Right forelimb (tissue), 1 donor: ENCODE measurements at regions not wholly inside any gene's neighbourhood (a gene's known extent, or its start where the extent isn't known, plus 50 kb on each side); places are given as distances from the start of the nearest gene placed in this dataset.
"Not testable (repeated sequence)": the region's sequence is repeated elsewhere in the genome, so short reads cannot be mapped to it uniquely, and the experiment has no call there.

Source experiments
- DNase-seq: peaks from one replicate; pipeline ENCODE4 v3.0.0-alpha.2; 2018

- DNase-seq: no peak
Measured at GRCh38 chr15:96585484-96586386, 255.2 kb downstream of the NR2F2 start.

GRCh38 chr15:96586901-96587300 is 256.4 kb downstream of the NR2F2 start:
- no peak for DNase-seq

DNA sequence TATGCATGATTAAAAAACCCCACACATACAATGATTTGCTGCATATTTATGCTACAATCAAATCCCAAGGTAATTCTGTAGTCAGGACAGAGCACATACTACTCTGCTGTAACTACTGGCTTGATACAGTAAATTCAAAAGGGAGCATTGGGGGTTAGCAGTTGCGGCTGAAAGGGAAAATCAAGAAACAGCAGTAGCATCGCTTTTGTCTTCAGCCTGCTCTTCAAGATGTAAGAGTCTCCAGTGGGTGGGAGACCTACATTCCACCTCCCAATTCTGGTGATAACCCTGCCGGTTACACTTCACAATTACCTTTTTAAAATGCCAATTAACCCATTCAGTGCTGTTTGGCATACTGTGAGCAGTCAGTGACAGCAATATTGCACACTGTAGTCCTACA is 259.4 kb downstream of the NR2F2 start:
- no peak for DNase-seq

DNA sequence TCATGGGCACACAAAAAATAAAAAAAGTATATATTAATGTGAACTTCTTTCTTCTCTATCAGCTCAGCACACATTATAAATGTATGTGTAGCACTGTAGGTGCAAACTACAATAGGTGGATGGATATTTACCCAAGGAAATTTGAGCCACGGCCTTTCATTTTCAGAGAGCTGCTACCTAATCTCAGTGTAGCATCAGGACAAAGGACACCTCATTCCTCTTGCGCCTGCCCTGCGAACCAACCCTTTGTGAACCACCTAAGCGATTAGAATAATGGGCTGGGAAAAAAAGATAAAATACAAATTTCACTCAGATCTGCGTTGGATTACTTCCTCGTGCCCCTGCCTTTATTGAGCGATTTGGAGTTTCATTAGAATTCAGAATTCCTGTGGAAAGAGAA is 263.2 kb downstream of the NR2F2 start:
- DNase-seq: no peak

GRCh38 chr15:96595951-96596350 is 265.5 kb downstream of the NR2F2 start:
- no peak for DNase-seq

- no peak for DNase-seq
Measured at GRCh38 chr15:96598514-96598913, 268.0 kb downstream of the NR2F2 start.

DNA sequence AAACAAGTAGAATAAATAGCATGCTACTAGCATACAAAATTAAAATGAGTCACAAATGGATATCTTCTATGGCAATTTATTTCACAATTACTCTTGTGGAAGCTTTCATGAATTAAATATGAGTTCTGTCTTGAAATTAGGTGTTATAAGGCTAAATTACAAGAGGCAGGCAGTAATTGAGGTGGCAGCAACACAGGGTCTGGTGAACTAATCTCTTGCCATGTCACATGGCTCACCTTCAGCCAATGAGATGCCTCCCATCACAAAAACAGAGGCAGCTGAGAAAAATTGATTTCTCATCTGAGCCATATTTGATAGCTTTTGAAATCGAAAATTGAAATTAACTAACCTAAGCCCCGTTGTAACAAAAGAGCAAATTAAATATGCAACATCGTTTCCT is 268.8 kb downstream of the NR2F2 start:
- DNase-seq: no peak

DNA sequence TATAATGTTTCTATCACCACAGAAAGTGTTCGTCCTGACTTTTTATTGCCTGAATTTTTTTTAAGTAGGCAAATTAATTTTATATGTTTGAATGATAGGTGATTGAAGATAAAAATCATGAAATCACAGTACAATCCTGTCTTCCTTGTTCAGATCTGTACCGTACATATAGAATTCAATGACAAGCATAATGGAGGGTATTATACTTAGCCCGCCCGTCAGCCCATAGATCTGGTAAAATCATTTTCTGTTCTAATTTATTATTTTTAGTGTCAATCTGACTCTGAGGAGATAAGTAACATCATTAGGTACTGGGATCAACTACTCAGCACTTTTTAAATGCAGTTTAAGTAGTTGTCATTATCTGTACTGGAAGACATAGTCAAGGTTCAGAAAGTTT is 269.9 kb downstream of the NR2F2 start:
- no peak for DNase-seq

DNA sequence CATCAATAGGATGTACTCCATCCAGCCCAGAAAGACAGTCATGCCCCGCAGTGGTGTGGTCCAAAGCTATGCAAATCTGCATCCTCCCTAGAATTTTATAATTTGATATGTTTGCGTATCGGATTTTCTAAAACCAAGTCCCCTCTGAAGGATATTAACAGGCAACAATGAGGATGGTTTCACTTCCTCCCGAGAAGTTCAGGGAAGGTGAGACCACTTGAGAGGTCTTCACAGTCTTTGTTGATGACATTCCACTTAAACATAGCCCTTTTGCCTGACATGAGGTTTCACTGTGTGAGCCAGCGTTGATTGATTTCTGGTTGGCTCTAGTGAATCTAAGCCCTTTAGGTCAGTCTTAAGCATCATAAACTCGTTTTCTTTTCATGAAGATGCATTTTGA is 276.1 kb downstream of the NR2F2 start:
- no peak for DNase-seq

- DNase-seq: no peak
Measured at GRCh38 chr15:96610757-96611156, 280.3 kb downstream of the NR2F2 start.

DNA sequence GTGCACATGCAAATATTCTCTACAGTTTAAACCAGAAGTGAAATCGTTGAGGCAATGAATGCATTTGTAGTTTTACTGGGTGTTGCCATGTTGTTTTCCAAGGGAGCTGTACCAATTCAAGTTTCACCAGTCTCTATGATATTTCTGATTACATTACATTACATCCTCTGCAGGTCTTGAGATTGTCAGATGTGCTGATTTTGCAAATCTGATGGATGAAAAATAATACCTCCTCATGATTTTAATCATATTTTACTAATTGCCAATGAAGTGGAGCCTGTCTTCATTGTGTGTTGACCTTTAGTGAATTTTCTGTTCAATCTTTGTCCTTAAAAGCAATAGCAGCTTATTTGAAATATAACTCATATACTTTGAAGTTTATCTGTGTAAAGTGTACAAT is 282.4 kb downstream of the NR2F2 start:
- DNase-seq: no peak

- DNase-seq: no peak
Measured at GRCh38 chr15:96619174-96619573, 288.7 kb downstream of the NR2F2 start.

GRCh38 chr15:96622714-96623113 is 292.2 kb downstream of the NR2F2 start:
- DNase-seq: no peak

DNA sequence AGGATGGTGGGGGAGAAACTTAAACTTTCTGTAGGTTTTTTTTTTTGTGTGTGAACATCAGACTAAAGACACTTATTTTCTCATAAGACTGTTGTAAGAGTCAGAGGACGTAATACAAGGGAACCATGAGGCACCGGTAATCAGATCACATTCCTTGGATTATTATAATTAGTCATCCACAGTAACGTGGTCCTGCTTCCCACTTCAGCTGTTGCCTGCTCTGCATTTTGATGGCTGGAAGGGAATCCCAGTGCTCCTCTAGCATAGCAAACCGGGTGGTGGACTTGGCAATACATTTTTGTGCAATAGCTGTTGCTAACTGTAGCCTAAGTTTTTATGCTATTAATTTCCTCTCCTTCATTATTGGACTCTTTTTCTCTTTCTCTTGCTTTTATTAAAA is 294.8 kb downstream of the NR2F2 start:
- no peak for DNase-seq

DNA sequence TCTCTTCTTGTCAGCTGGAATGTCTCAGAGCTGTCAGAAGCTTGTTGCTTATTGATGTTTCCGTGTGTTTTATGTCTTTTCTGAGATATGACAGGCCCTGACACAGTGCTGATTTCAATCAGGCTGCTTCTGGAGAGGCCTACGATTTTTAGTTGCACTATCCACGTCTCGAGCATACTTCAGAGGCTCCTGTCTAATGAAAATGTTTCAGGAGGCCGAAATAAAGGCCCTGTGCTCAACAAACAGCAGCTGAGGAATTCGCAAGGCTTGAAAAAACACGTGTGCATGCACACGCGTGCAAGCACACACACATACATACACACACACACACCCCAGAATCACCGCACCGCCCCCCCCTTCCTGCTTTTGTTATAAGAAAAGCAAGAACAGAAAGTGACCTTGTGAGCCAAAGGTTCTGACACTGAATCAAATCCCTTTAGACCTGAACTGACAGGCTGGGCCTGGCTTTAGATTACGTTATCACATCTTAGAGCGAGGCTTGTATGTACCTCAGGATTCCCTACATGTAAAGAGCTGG is 296.6 kb downstream of the NR2F2 start:
- DNase-seq: no peak

GRCh38 chr15:96629511-96629910 is 299.0 kb downstream of the NR2F2 start:
- DNase-seq: no peak

DNA sequence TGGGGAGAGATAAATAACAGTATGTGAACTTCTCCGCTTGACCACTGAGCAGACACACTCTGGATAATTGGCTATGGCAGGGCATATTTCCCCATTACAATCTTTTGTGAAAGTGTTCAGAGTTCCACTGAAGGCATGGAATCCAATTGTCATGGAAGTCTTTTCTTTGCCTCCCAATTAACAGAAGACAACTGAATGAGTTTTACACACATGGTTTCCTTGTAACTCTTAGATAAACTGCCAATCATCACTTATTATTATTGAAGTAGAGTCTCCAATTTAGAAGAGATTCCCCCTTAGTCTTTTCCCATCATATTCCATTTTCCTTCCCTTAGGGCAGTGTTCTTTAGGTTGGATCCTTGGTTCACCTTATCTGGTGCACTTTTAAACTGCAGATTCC is 308.3 kb downstream of the NR2F2 start:
- no peak for DNase-seq

- DNase-seq: no peak
Measured at GRCh38 chr15:96645796-96646195, 315.3 kb downstream of the NR2F2 start.

DNA sequence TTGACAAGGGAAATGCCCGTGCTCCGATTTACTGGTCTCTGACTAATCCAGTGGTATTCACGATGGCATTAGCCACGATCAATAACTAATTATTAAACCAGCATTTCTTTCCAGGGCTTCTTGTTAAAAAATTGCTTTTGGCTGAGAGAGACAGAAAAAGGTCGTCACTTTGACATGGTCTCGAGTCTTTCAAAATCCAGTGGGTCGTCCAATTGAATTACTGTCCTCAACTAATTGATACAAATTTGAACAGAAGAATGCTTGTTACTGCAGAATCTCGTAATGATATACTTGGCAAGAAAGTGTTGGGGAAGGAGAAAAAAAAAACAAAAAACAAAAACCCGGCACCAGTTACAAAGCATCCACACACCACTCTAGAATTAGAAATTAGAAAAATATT is 318.4 kb downstream of the NR2F2 start:
- no peak for DNase-seq

DNA sequence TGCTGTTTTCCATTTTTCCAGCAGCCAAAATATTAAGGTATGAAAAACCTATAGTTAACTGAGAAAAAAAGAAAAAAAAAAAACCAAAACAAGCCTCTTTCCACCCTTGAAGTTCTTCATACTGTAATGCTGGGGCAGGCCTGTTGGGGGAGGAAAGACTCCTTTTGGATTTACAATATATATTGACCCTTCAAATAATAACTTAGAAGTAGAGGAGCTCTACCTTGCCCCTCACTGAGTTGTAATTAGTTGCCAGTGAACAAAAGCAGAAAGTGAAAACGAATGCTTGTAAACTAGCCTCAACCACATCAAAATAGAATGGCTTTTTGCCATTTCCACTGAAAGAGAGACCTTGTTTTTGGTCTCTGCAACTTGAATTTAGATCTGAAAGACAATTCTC is 326.6 kb downstream of the NR2F2 start:
- DNase-seq: no peak

GRCh38 chr15:96666979-96667378 is 336.5 kb downstream of the NR2F2 start:
- not testable (repeated sequence) for DNase-seq

DNA sequence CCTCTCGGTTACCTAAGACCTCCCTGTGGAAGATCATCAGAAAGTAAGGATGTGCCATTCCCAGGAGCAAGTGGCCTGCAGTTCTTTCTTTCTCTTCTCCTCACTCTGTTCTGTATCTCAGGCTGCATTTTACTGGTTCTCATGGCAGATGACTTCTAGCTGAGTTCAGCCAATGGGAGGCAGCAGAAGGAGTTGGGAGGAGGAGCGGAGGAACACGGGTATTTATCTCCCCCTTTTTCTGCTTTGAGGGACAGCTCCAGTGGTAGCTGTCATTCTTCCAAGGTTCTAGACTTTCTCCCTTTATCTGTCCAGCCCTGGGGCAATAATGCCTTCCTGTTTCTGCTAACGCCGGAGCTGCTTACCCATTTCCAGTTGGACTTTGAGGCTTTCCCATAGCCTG is 339.9 kb downstream of the NR2F2 start:
- no peak for DNase-seq

DNA sequence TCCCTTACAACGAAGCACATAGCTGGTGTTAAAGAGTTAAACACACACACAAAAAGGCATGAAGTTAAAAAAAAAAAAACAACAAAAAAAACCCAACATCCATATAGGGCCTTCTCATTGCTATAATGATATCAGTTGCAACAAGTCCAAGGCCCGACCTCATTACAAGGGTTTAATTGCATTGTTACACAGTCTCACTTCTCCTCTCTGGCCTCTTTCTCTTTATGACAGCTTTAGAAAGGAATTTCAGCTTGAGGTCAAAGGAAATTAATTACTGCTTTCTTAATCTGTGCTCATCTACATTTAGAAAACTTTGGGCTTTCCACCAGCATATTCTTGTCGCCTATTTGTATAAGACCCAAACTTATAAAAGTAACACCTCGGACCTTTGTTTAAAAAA is 342.1 kb downstream of the NR2F2 start:
- no peak for DNase-seq

GRCh38 chr15:96678386-96678785 is 347.9 kb downstream of the NR2F2 start:
- DNase-seq: no peak
